ENCODE measurements at regions not wholly inside any gene's neighbourhood (a gene's known extent, or its start where the extent isn't known, plus 50 kb on each side); places are given as distances from the start of the nearest gene placed in this dataset.

GRCh38 chr1:72547412-72547811, 265.1 kb upstream of the NEGR1 start:
- no peak for TF ChIP-seq CTCF (IDR thresholded peaks at IDR 0.05)
- TF ChIP-seq POLR2A (IDR thresholded peaks at IDR 0.05): no peak

Measured in adrenal gland (tissue), 5 donors.